CD4-positive, alpha-beta T cell treated with Interleukin-6 for 4 hours (primary cell): ENCODE measurements at regions not wholly inside any gene's neighbourhood (a gene's known extent, or its start where the extent isn't known, plus 50 kb on each side); places are given as distances from the start of the nearest gene placed in this dataset.

Experiments used
- DNase-seq: peaks from one replicate; pipeline ENCODE4 v3.0.0-alpha.2; 2020; ENCODE audit warnings: mixed read lengths

GRCh38 chr4:106422766-106423165 is 54.2 kb upstream of the GIMD1 start:
- DNase-seq, result no peak

- no peak for DNase-seq
Measured at GRCh38 chr4:106421441-106422296, 53.1 kb upstream of the GIMD1 start.

- DNase-seq, result no peak
Measured at GRCh38 chr4:106418444-106418843, 49.9 kb upstream of the GIMD1 start.
